A549 (cell line): ENCODE measurements at regions not wholly inside any gene's neighbourhood (a gene's known extent, or its start where the extent isn't known, plus 50 kb on each side); places are given as distances from the start of the nearest gene placed in this dataset.

Experiments used
- ATAC-seq, 2 experiments: fragments of 200-7000 bp in 1 of 2; fragments of >200 bp in 1 of 2; cut with Nextera tagmentation in 1 of 2; cut with Tn5 transposase in 1 of 2; 3 replicates each; pipeline versions ENCODE4 v1.8.0 to v1.9.1; 2018 to 2020; ENCODE audit warnings: mild to moderate bottlenecking in 1 of 2, moderate library complexity in 1 of 2
- CTCF ChIA-PET: fragments of 300-600 bp; sonication (Branson Sonifier 250); formaldehyde crosslinking; extraction: SDS; loops from one replicate; lab custom pipeline; 2021; ENCODE audit warnings: antibody characterized with exemption, inconsistent platforms; lab: Yijun Ruan, JAX
- POLR2A ChIA-PET: fragments of 350-600 bp; formaldehyde crosslinking; extraction: SDS; loops from one replicate; lab custom pipeline; 2021; ENCODE audit warnings: antibody characterized with exemption, inconsistent platforms; lab: Yijun Ruan, JAX
- DNase-seq, 2 experiments: peaks; one replicate each; pipeline versions ENCODE4 v3.0.0 to v3.0.0-alpha.2; 2011 to 2016; ENCODE audit warnings: low read depth in 1 of 2, low spot score in 1 of 2
- FAIRE-seq: peaks from 2 replicates; lab custom pipeline; 2011; peaks lifted over from hg19 to GRCh38; lab: Jason Lieb, UNC
- H3K27ac ChIP-seq, 2 experiments: fragments of >200 bp; sonication (Bioruptor Twin); formaldehyde crosslinking; 3 replicates each; pipeline ENCODE4 v1.5.1; 2016 to 2017
- H3K4me1 ChIP-seq: fragments of >200 bp; sonication (Bioruptor Twin); formaldehyde crosslinking; 3 replicates; pipeline ENCODE4 v1.6.1; 2016
- H3K4me2 ChIP-seq: fragments of >200 bp; sonication (Bioruptor Twin); formaldehyde crosslinking; 3 replicates; pipeline ENCODE4 v1.6.1; 2016
- H3K4me3 ChIP-seq: fragments of >200 bp; sonication (Bioruptor Twin); formaldehyde crosslinking; 3 replicates; pipeline ENCODE4 v1.5.1; 2016
- H3K9me3 ChIP-seq: fragments of >200 bp; sonication (Bioruptor Twin); formaldehyde crosslinking; 3 replicates; pipeline ENCODE4 v1.6.1; 2016
- CBX2 ChIP-seq: fragments of 200-600 bp; sonication (generic); IDR thresholded peaks from 2 replicates; pipeline ENCODE4 v1.6.1; 2016; ENCODE audit warnings: low read depth, mild to moderate bottlenecking, borderline replicate concordance
- EHMT2 ChIP-seq: fragments of 200-600 bp; sonication (generic); IDR thresholded peaks from 2 replicates; pipeline ENCODE4 v1.6.1; 2016; ENCODE audit warnings: antibody characterized with exemption, low read depth, mild to moderate bottlenecking, moderate library complexity
- EP300 ChIP-seq, 2 experiments: fragments of >200 bp; sonication (Bioruptor Twin); formaldehyde crosslinking; IDR thresholded peaks; 2 replicates in 1 of 2; 3 replicates in 1 of 2; pipeline ENCODE4 v1.6.1; 2016 to 2017
- GATA3 ChIP-seq: IDR thresholded peaks from 2 replicates; pipeline ENCODE4 v1.6.1; 2012; ENCODE audit warnings: borderline replicate concordance
- HOXB13 ChIP-seq: fragments of 250-450 bp; sonication (Bioruptor Pico); IDR thresholded peaks from 2 replicates; pipeline ENCODE4 v1.5.0; 2020; ENCODE audit warnings: low read depth, mild to moderate bottlenecking, moderate library complexity
- JUN ChIP-seq, 2 experiments: fragments of >200 bp; sonication (Bioruptor Twin); formaldehyde crosslinking; IDR thresholded peaks; 2 replicates in 1 of 2; 3 replicates in 1 of 2; pipeline ENCODE4 v1.6.1; 2016 to 2017
- MAZ ChIP-seq: fragments of 150-350 bp; IDR thresholded peaks from 2 replicates; pipeline ENCODE4 v1.6.1; 2014; ENCODE audit warnings: antibody characterized with exemption, low read depth, low read length, borderline replicate concordance
- POLR2A ChIP-seq: IDR thresholded peaks from 2 replicates; pipeline ENCODE4 v1.6.1; 2012; ENCODE audit warnings: mild to moderate bottlenecking, low read length
- RAD21 ChIP-seq, 2 experiments: fragments of >200 bp in 1 of 2; sonication (Bioruptor Twin) in 1 of 2; formaldehyde crosslinking in 1 of 2; IDR thresholded peaks in 1 of 2; conservative IDR thresholded peaks in 1 of 2; 2 replicates in 1 of 2; 3 replicates in 1 of 2; pipeline ENCODE4 v1.6.1; 2012 to 2018; ENCODE audit warnings: inconsistent platforms in 1 of 2
- RARB ChIP-seq: fragments of 250-450 bp; sonication (Bioruptor Pico); IDR thresholded peaks from 2 replicates; pipeline ENCODE4 v1.8.0; 2021; ENCODE audit warnings: mild to moderate bottlenecking, moderate library complexity
- RCOR1 ChIP-seq: fragments of 150-350 bp; IDR thresholded peaks from 2 replicates; pipeline ENCODE4 v1.6.1; 2014; ENCODE audit warnings: antibody characterized with exemption, low read length, low read depth
- RFX5 ChIP-seq: fragments of 450-650 bp; IDR thresholded peaks from 2 replicates; pipeline ENCODE4 v1.7.1; 2014; ENCODE audit warnings: antibody characterized with exemption, mild to moderate bottlenecking, moderate library complexity
- RNF2 ChIP-seq: fragments of 200-600 bp; sonication (generic); IDR thresholded peaks from 2 replicates; pipeline ENCODE4 v1.6.1; 2016; ENCODE audit warnings: low read depth, mild to moderate bottlenecking, antibody characterized with exemption, moderate library complexity, borderline replicate concordance
- ZSCAN20 ChIP-seq: fragments of 250-450 bp; sonication (Bioruptor Pico); IDR thresholded peaks from 2 replicates; pipeline ENCODE4 v1.8.0; 2022; ENCODE audit warnings: mild to moderate bottlenecking, moderate library complexity
- WGBS: methylation state at CpG from one replicate; pipeline ENCODE4 v1.1.6; 2017; ENCODE audit errors: missing lambda C conversion rate; 5-methylcytosine and 5-hydroxymethylcytosine counted together
- TF ChIP-seq, protein P1 (sequence below): fragments of 200-600 bp; sonication (generic); IDR thresholded peaks from 2 replicates; pipeline ENCODE4 v1.6.1; 2016; ENCODE audit warnings: antibody characterized with exemption, mild to moderate bottlenecking, moderate library complexity

GRCh38 chr5:107765805-107766063 is 95.0 kb upstream of the EFNA5 start (continued):
- no peak for TF ChIP-seq EHMT2
- TF ChIP-seq, all 56 proteins: peak for 0

DNA sequence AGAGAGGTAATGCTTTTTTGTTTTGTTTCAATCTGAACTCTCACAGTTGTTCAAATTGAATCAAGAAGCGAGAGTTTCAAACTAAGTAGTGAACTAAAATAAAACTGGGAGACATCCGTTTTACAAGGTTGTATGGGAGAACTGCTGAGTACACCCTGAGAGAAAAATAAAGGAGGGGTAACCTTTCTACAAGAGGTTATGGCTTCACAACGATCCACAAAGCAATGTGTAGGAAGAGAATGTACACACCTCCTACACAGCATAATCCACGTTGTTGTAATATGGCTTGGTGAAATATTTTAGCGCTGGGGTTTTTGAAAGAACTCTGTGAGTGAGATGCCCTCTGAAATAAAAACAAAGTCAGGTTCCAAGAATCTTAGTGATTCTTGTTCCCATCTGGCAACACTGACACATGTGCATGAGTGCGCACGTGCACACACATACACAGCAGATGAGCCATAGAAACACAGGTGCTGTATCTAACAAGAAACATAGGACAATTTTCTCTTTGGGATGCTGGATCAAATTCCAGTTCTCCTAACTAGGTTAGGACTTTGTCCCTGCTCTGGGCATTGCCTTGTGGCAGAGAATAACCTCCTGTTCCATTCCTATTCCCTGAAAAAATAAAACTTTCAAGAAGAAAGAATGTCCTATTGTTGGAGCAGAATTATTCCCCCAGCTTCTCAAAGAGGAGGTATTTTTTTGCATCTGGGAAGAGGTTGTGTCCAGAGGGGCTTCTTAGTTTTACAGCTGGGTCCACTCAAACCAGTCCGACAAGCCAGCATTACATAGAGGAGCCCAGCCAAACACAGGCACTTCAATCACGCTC is 94.5 kb upstream of the EFNA5 start:
- ChIA-PET POLR2A (no interaction called here), CTCF (no interaction called here)
- no peak overlapping the region for H3K4me3 ChIP-seq
- ATAC-seq (no peak), DNase-seq (no peak), FAIRE-seq (no peak)
- no peak overlapping the region for H3K4me2 ChIP-seq
- TF ChIP-seq POLR2A (no peak), GATA3 (no peak), RCOR1 (no peak)
- TF ChIP-seq, protein P1, sequence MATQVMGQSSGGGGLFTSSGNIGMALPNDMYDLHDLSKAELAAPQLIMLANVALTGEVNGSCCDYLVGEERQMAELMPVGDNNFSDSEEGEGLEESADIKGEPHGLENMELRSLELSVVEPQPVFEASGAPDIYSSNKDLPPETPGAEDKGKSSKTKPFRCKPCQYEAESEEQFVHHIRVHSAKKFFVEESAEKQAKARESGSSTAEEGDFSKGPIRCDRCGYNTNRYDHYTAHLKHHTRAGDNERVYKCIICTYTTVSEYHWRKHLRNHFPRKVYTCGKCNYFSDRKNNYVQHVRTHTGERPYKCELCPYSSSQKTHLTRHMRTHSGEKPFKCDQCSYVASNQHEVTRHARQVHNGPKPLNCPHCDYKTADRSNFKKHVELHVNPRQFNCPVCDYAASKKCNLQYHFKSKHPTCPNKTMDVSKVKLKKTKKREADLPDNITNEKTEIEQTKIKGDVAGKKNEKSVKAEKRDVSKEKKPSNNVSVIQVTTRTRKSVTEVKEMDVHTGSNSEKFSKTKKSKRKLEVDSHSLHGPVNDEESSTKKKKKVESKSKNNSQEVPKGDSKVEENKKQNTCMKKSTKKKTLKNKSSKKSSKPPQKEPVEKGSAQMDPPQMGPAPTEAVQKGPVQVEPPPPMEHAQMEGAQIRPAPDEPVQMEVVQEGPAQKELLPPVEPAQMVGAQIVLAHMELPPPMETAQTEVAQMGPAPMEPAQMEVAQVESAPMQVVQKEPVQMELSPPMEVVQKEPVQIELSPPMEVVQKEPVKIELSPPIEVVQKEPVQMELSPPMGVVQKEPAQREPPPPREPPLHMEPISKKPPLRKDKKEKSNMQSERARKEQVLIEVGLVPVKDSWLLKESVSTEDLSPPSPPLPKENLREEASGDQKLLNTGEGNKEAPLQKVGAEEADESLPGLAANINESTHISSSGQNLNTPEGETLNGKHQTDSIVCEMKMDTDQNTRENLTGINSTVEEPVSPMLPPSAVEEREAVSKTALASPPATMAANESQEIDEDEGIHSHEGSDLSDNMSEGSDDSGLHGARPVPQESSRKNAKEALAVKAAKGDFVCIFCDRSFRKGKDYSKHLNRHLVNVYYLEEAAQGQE = no peak
- no peaks in the 10 kb centered on the region for H3K9me3 ChIP-seq
- no peak overlapping the region for H3K27ac ChIP-seq
- WGBS = 63% methylated on average over 9 of the region's 9 CpGs
- no peaks in the 10 kb centered on the region for H3K4me1 ChIP-seq

DNA sequence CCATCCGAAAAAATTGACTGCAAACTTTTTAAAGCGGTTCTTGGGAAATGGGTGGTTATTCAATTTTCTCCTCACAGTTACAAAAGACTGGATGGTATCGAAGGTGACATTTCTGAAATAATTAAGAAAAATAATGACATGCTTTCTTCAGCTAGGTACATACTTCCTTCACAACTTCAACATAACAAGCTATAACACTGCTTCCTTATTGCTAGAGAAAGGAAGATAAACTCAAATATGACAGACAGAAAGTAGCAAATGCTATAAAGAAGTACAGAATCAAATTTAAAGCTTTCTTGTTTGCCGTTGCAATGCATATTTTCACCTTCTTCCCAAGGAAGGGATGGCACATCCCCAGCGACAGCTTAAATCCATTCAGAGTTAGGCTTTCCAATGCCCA is 93.5 kb upstream of the EFNA5 start:
- Histone ChIP-seq H3K4me2 (no peak overlapping the region), H3K9me3 (no peaks in the 10 kb centered on the region), H3K4me1 (no peaks in the 10 kb centered on the region), H3K27ac (no peak overlapping the region), H3K4me3 (no peak overlapping the region)
- ATAC-seq (no peak), DNase-seq (no peak), FAIRE-seq (no peak)
- POLR2A ChIA-PET = no interaction called here
- CTCF ChIA-PET = no interaction called here
- 86% methylated on average over 5 of the region's 5 CpGs for WGBS
- TF ChIP-seq RFX5 (no peak), MAZ (no peak), RAD21 (conservative IDR thresholded peaks at IDR 0.05 in 1 of 2, IDR thresholded peaks at IDR 0.05 in 1 of 2) (no peak), HOXB13 (no peak)

DNA sequence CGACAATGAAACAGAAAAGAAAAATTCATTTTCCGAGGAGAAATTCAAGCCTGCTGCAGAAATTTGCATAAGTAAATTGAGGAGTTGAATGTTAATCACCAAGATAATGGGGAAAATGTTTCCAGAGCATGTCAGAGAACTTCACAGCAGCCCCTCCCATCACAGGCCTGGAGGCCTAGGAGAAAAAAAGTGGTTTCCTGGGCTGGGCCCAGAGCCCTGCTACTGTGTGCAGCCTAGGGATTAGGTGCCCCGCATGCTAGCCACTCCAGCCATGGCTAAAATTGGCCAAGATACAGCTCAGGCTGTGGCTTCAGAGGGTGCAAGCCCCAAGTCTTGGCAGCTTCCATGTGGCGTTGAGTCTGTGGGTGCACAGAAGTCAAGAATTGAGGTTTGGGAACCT is 82.7 kb upstream of the EFNA5 start:
- H3K4me2 ChIP-seq = no peak overlapping the region
- 89% methylated on average over 3 of the region's 4 CpGs for WGBS
- no peak overlapping the region for H3K27ac ChIP-seq
- ATAC-seq = no peak
- DNase-seq = no peak
- no peak for FAIRE-seq
- H3K4me3 ChIP-seq = no peak overlapping the region
- TF ChIP-seq ZSCAN20 (no peak), RARB (no peak), POLR2A (no peak), JUN (IDR thresholded peaks at IDR 0.05) (no peak), CBX2 (no peak), EP300 (IDR thresholded peaks at IDR 0.05) (no peak), RNF2 (no peak)
- POLR2A ChIA-PET = no interaction called here
- H3K4me1 ChIP-seq = no peaks in the 10 kb centered on the region
- CTCF ChIA-PET = no interaction called here
- H3K9me3 ChIP-seq = no peaks in the 10 kb centered on the region
